ENCODE measurements at regions not wholly inside any gene's neighbourhood (a gene's known extent, or its start where the extent isn't known, plus 50 kb on each side); places are given as distances from the start of the nearest gene placed in this dataset.

DNA sequence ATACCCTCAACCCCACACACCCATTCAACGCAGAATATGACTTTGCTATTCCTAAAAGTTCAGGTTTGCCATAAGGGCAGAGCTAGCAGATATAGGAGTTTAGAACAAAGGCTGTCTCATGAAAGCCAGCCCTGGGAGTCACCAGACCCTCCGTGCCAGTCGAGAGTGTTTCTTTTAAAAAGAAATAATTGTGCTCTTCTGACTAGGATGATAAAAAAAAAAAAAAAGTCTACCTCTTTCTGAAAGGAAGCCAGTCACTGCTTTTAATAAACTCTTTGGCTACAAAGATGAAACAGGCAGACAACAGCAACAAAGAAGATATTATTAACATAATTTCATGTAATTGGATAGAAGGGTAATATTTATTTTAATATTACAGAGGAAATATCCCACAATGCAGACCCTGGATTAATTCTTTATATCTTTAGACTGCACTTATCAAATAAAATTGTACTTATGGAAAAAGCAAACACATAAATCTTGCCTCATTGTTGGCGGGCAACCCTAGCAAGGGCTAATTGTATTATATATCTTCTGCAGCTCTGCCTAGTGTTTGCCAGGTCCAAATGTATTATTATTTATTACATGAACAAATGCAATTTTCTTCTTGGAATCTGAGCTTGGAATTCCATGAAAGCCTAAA lies 277.5 kb upstream of the DYNLRB2 start:
- POLR2A ChIA-PET, result no interaction called here
- TF ChIP-seq, protein P1, sequence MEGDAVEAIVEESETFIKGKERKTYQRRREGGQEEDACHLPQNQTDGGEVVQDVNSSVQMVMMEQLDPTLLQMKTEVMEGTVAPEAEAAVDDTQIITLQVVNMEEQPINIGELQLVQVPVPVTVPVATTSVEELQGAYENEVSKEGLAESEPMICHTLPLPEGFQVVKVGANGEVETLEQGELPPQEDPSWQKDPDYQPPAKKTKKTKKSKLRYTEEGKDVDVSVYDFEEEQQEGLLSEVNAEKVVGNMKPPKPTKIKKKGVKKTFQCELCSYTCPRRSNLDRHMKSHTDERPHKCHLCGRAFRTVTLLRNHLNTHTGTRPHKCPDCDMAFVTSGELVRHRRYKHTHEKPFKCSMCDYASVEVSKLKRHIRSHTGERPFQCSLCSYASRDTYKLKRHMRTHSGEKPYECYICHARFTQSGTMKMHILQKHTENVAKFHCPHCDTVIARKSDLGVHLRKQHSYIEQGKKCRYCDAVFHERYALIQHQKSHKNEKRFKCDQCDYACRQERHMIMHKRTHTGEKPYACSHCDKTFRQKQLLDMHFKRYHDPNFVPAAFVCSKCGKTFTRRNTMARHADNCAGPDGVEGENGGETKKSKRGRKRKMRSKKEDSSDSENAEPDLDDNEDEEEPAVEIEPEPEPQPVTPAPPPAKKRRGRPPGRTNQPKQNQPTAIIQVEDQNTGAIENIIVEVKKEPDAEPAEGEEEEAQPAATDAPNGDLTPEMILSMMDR (IDR thresholded peaks at IDR 0.05), result no peak
- Mint-ChIP-seq H3K4me1 (ENCODE audit: low read depth) (no peaks in the 10 kb centered on the region), H3K9me3 (no peaks in the 10 kb centered on the region), H3K36me3 (ENCODE audit: low read depth) (no peaks in the 10 kb centered on the region), H3K27me3 (peaks cover 11% of the 10 kb centered on the region), H3K27ac (no peak overlapping the region), H3K4me3 (no peak overlapping the region)
- CTCF ChIA-PET, result no interaction called here
- DNase-seq, result no peak
- intact Hi-C loops (cut with micrococcal nuclease), result no loop called here
- no peak for ATAC-seq

DNA sequence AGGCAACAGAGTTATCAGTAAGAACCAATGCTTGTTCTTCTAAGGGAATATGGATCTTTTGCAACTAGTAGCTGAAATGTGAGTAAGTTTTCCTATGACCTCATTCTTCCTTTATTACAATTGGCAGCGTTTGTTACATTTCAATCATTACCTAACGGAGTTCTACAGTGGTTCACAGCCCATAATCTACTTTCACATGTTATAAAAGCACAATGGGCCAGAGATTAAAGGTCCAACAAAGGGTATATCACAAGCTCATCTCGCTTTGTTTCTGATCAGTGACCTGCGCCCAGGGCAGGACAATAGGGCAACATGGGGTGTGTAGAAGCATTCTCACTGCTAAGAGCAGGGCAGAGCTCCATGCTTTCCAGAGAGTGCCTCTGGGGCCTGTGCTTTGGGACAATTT lies 279.9 kb upstream of the DYNLRB2 start:
- DNase-seq (no peak), ATAC-seq (no peak)
- H3K9me3 Mint-ChIP-seq, result no peaks in the 10 kb centered on the region
- intact Hi-C loops (cut with micrococcal nuclease), result no loop called here
- H3K4me3 Mint-ChIP-seq, result no peak overlapping the region
- H3K27me3 Mint-ChIP-seq, result peaks cover 9% of the 10 kb centered on the region
- no peak overlapping the region for H3K27ac Mint-ChIP-seq
- POLR2A ChIA-PET, result no interaction called here
- CTCF ChIA-PET, result no interaction called here
- H3K36me3 Mint-ChIP-seq (ENCODE audit: low read depth), result no peaks in the 10 kb centered on the region
- no peaks in the 10 kb centered on the region for H3K4me1 Mint-ChIP-seq (ENCODE audit: low read depth)
- TF ChIP-seq, protein P1 (IDR thresholded peaks at IDR 0.05), result no peak

DNA sequence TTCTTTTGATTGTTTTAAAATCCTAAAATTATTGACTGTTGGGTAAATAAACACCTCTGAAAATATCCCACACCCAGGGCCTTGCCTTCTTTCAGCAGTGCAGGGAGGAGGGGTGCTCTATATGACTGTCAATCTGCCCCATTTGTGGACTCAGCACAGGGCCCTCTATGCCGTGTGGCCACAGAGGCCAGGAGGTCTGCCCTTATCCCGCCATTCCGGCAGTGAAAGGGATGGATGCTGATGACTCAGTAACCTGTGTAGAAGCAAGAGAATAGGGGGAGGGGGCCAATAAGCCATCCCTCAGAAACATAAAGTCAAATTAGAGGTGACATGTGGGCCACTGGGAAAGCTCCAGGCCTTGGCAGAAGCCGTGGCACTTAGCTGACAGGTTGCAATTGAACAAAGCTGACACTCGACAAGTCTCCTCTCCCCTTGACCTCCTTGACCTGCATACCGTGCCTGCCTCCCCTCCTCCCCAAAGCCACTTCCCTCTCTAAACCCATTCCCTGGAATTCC lies 281.4 kb upstream of the DYNLRB2 start:
- no peak overlapping the region for H3K27ac Mint-ChIP-seq
- H3K36me3 Mint-ChIP-seq (ENCODE audit: low read depth), result no peaks in the 10 kb centered on the region
- peaks cover 3% of the 10 kb centered on the region for H3K27me3 Mint-ChIP-seq
- no peaks in the 10 kb centered on the region for H3K4me1 Mint-ChIP-seq (ENCODE audit: low read depth)
- DNase-seq (no peak), ATAC-seq (no peak)
- no peaks in the 10 kb centered on the region for H3K9me3 Mint-ChIP-seq
- intact Hi-C loops (cut with micrococcal nuclease), result no loop called here
- H3K4me3 Mint-ChIP-seq, result no peak overlapping the region
- CTCF ChIA-PET, result no interaction called here
- POLR2A ChIA-PET, result no interaction called here
- TF ChIP-seq, protein P1 (IDR thresholded peaks at IDR 0.05), result no peak

DNA sequence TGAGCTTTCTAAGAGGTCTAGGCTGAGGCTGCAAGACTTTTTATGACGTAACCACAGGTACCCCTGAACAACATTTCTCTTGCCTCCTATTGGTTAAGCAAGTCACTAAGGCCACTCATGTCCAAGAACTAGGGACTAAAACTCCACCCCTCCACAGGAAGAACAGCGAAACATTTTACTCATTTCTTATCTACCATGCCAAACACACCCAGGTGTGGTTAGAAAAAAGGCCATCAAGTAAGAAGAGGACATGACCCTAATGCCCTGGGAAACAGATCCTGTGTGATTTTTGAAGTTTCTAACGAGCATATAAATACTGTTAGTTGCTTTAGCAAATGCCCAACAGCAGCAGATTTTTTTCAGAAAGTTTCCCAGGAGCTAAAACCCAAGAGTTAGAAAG lies 282.4 kb upstream of the DYNLRB2 start:
- ChIA-PET CTCF (no interaction called here), POLR2A (interaction anchor here (0.6 kb wide), 1 partner anchor 390 kb away, joined by 3 read pairs; no protein-coding TSS in a partner anchor)
- intact Hi-C loops (cut with micrococcal nuclease), result no loop called here
- H3K27me3 Mint-ChIP-seq, result peaks cover 2% of the 10 kb centered on the region
- H3K27ac Mint-ChIP-seq, result no peak overlapping the region
- no peak for DNase-seq
- no peaks in the 10 kb centered on the region for H3K9me3 Mint-ChIP-seq
- TF ChIP-seq, protein P1 (IDR thresholded peaks at IDR 0.05), result no peak
- H3K36me3 Mint-ChIP-seq (ENCODE audit: low read depth), result no peaks in the 10 kb centered on the region
- no peak for ATAC-seq
- H3K4me3 Mint-ChIP-seq, result no peak overlapping the region
- no peaks in the 10 kb centered on the region for H3K4me1 Mint-ChIP-seq (ENCODE audit: low read depth)

DNA sequence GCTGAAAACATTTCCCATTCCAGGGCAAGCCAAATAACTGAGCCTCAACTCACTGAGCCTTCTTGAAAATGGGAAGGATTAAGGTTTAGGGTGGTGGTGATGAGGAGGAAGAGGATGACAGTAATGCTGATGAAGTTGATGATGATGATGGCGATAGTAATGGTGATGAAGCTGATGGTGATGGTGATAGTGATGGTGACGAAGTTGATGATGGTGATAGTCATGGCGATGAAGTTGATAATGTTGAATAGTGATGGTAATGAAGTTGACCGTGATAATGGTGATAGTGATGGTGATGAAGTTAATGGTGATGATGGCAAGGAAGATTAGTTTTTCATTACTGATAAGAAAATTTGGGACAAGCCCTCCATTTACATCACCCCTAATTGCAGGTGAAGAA lies 285.8 kb upstream of the DYNLRB2 start:
- no peak overlapping the region for H3K4me3 Mint-ChIP-seq
- H3K9me3 Mint-ChIP-seq, result no peaks in the 10 kb centered on the region
- DNase-seq, result no peak
- H3K27ac Mint-ChIP-seq, result no peak overlapping the region
- H3K4me1 Mint-ChIP-seq (ENCODE audit: low read depth), result no peaks in the 10 kb centered on the region
- H3K36me3 Mint-ChIP-seq (ENCODE audit: low read depth), result no peaks in the 10 kb centered on the region
- H3K27me3 Mint-ChIP-seq, result no peaks in the 10 kb centered on the region
- ChIA-PET CTCF (no interaction called here), POLR2A (no interaction called here)
- no peak for ATAC-seq
- TF ChIP-seq, protein P1 (IDR thresholded peaks at IDR 0.05), result no peak
- intact Hi-C loops (cut with micrococcal nuclease), result no loop called here
